HEK293 (cell line): ENCODE measurements at regions not wholly inside any gene's neighbourhood (a gene's known extent, or its start where the extent isn't known, plus 50 kb on each side); places are given as distances from the start of the nearest gene placed in this dataset.

Experiments used
- ATF2 ChIP-seq: fragments of 450-650 bp; formaldehyde crosslinking; IDR thresholded peaks from 2 replicates; pipeline ENCODE4 v1.5.1; 2016; ENCODE audit warnings: missing biosample characterization, missing genetic modification characterization, low read depth
- SP2 ChIP-seq: fragments of 450-650 bp; formaldehyde crosslinking; IDR thresholded peaks from 2 replicates; pipeline ENCODE4 v1.5.1; 2016; ENCODE audit warnings: missing biosample characterization, missing genetic modification characterization
- ZBTB1 ChIP-seq: fragments of 450-650 bp; formaldehyde crosslinking; IDR thresholded peaks from 2 replicates; pipeline ENCODE4 v1.5.1; 2016; ENCODE audit warnings: missing biosample characterization, missing genetic modification characterization
- ZBTB10 ChIP-seq: fragments of 450-650 bp; formaldehyde crosslinking; IDR thresholded peaks from 2 replicates; pipeline ENCODE4 v1.5.1; 2016; ENCODE audit warnings: missing biosample characterization, missing genetic modification characterization
- ZFP3 ChIP-seq: fragments of 450-650 bp; formaldehyde crosslinking; IDR thresholded peaks from 2 replicates; pipeline ENCODE4 v1.5.1; 2016; ENCODE audit warnings: low read depth, missing biosample characterization, missing genetic modification characterization
- ZNF335 ChIP-seq: fragments of 450-650 bp; formaldehyde crosslinking; conservative IDR thresholded peaks from 2 replicates; pipeline ENCODE4 v1.5.1; 2016; ENCODE audit warnings: missing biosample characterization, missing genetic modification characterization
- ZNF518A ChIP-seq: fragments of 450-650 bp; formaldehyde crosslinking; conservative IDR thresholded peaks from 2 replicates; pipeline ENCODE4 v1.5.1; 2016; ENCODE audit warnings: low read depth, missing biosample characterization, missing genetic modification characterization
- ZNF558 ChIP-seq: fragments of 450-650 bp; formaldehyde crosslinking; IDR thresholded peaks from 2 replicates; pipeline ENCODE4 v1.5.1; 2016; ENCODE audit warnings: missing biosample characterization, missing genetic modification characterization
- TF ChIP-seq, protein P1 (sequence below): fragments of 450-650 bp; formaldehyde crosslinking; IDR thresholded peaks from 2 replicates; pipeline ENCODE4 v1.5.1; 2016; ENCODE audit warnings: missing biosample characterization, missing genetic modification characterization
- TF ChIP-seq, protein P2 (sequence below): fragments of 450-650 bp; formaldehyde crosslinking; IDR thresholded peaks from 2 replicates; pipeline ENCODE4 v1.5.1; 2017; ENCODE audit warnings: missing biosample characterization, mild to moderate bottlenecking, missing genetic modification characterization, moderate library complexity
- TF ChIP-seq, protein P3 (sequence below): fragments of 450-650 bp; formaldehyde crosslinking; IDR thresholded peaks from 2 replicates; pipeline ENCODE4 v1.5.1; 2017; ENCODE audit warnings: missing biosample characterization, missing genetic modification characterization

GRCh38 chr1:4444086-4444485 is 210.3 kb upstream of the AJAP1 start:
- TF ChIP-seq ZNF558 (tag by site-specific recombination) (no peak), SP2 (tag by site-specific recombination) (no peak), ATF2 (tag by site-specific recombination) (no peak), ZBTB1 (tag by site-specific recombination) (no peak), ZBTB10 (tag by site-specific recombination) (no peak), ZNF335 (tag by site-specific recombination) (no peak), ZFP3 (tag by site-specific recombination) (no peak), ZNF518A (tag by site-specific recombination) (no peak)
- TF ChIP-seq, protein P1, sequence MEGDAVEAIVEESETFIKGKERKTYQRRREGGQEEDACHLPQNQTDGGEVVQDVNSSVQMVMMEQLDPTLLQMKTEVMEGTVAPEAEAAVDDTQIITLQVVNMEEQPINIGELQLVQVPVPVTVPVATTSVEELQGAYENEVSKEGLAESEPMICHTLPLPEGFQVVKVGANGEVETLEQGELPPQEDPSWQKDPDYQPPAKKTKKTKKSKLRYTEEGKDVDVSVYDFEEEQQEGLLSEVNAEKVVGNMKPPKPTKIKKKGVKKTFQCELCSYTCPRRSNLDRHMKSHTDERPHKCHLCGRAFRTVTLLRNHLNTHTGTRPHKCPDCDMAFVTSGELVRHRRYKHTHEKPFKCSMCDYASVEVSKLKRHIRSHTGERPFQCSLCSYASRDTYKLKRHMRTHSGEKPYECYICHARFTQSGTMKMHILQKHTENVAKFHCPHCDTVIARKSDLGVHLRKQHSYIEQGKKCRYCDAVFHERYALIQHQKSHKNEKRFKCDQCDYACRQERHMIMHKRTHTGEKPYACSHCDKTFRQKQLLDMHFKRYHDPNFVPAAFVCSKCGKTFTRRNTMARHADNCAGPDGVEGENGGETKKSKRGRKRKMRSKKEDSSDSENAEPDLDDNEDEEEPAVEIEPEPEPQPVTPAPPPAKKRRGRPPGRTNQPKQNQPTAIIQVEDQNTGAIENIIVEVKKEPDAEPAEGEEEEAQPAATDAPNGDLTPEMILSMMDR (tag by site-specific recombination), result no peak
- TF ChIP-seq, protein P2, sequence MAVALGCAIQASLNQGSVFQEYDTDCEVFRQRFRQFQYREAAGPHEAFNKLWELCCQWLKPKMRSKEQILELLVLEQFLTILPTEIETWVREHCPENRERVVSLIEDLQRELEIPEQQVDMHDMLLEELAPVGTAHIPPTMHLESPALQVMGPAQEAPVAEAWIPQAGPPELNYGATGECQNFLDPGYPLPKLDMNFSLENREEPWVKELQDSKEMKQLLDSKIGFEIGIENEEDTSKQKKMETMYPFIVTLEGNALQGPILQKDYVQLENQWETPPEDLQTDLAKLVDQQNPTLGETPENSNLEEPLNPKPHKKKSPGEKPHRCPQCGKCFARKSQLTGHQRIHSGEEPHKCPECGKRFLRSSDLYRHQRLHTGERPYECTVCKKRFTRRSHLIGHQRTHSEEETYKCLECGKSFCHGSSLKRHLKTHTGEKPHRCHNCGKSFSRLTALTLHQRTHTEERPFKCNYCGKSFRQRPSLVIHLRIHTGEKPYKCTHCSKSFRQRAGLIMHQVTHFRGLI (tag by site-specific recombination), result no peak
- TF ChIP-seq, protein P3, sequence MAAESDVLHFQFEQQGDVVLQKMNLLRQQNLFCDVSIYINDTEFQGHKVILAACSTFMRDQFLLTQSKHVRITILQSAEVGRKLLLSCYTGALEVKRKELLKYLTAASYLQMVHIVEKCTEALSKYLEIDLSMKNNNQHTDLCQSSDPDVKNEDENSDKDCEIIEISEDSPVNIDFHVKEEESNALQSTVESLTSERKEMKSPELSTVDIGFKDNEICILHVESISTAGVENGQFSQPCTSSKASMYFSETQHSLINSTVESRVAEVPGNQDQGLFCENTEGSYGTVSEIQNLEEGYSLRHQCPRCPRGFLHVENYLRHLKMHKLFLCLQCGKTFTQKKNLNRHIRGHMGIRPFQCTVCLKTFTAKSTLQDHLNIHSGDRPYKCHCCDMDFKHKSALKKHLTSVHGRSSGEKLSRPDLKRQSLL (tag by site-specific recombination), result no peak
